H9 (cell line): ENCODE measurements at regions not wholly inside any gene's neighbourhood (a gene's known extent, or its start where the extent isn't known, plus 50 kb on each side); places are given as distances from the start of the nearest gene placed in this dataset.

ENCODE experiments used
- DNase-seq: peaks from one replicate; pipeline ENCODE4 v3.0.0-alpha.2; 2017
- H2AFZ ChIP-seq: one replicate; pipeline ENCODE4 v1.6.1; 2013; ENCODE audit warnings: mild to moderate bottlenecking, low read length, control low read depth, moderate library complexity
- H2AK5ac ChIP-seq: 2 replicates; pipeline ENCODE4 v1.6.1; 2013; ENCODE audit warnings: low read length, control low read depth, mixed read lengths; ENCODE audit not compliant: insufficient read length
- H2BK120ac ChIP-seq: one replicate; pipeline ENCODE4 v1.6.1; 2013; ENCODE audit warnings: low read depth, mild to moderate bottlenecking, low read length, control low read depth, inconsistent platforms; ENCODE audit not compliant: poor library complexity, severe bottlenecking
- H2BK12ac ChIP-seq: 2 replicates; pipeline ENCODE4 v1.6.1; 2013; ENCODE audit warnings: low read length, control low read depth, mixed read lengths, low read depth; ENCODE audit not compliant: insufficient read length
- H2BK15ac ChIP-seq: 2 replicates; pipeline ENCODE4 v1.6.1; 2013; ENCODE audit warnings: low read depth, low read length, control low read depth
- H2BK20ac ChIP-seq: one replicate; pipeline ENCODE4 v1.6.1; 2013; ENCODE audit warnings: low read depth, mild to moderate bottlenecking, low read length, control low read depth, inconsistent platforms; ENCODE audit not compliant: poor library complexity, severe bottlenecking
- H2BK5ac ChIP-seq: 2 replicates; pipeline ENCODE4 v1.6.1; 2013; ENCODE audit warnings: low read length, control low read depth, mixed read lengths; ENCODE audit not compliant: insufficient read length
- H3K14ac ChIP-seq: 2 replicates; pipeline ENCODE4 v1.6.1; 2013; ENCODE audit warnings: low read length, control low read depth; ENCODE audit not compliant: insufficient read depth
- H3K18ac ChIP-seq: 2 replicates; pipeline ENCODE4 v1.6.1; 2013; ENCODE audit warnings: low read depth, mild to moderate bottlenecking, mixed read lengths, low read length, control low read depth; ENCODE audit not compliant: insufficient read length
- H3K23ac ChIP-seq: 2 replicates; pipeline ENCODE4 v1.6.1; 2013; ENCODE audit warnings: low read length, control low read depth, mixed read lengths, low read depth; ENCODE audit not compliant: insufficient read length
- H3K23me2 ChIP-seq: 2 replicates; pipeline ENCODE4 v1.6.1; 2013; ENCODE audit warnings: low read depth, mild to moderate bottlenecking, mixed read lengths, low read length, control low read depth; ENCODE audit not compliant: insufficient read length, poor library complexity, severe bottlenecking
- H3K27ac ChIP-seq: 2 replicates; pipeline ENCODE4 v1.5.1; 2013; ENCODE audit warnings: low read length, control low read depth, mixed read lengths, low read depth; ENCODE audit not compliant: insufficient read length
- H3K27me3 ChIP-seq: 2 replicates; pipeline ENCODE4 v1.6.1; 2013; ENCODE audit warnings: low read length, control low read depth, inconsistent platforms; ENCODE audit not compliant: insufficient read depth
- H3K4ac ChIP-seq: 2 replicates; pipeline ENCODE4 v1.6.1; 2013; ENCODE audit warnings: low read depth, mild to moderate bottlenecking, control low read depth, inconsistent platforms, low read length, moderate library complexity
- H3K4me1 ChIP-seq: 2 replicates; pipeline ENCODE4 v1.6.1; 2013; ENCODE audit warnings: low read length, control low read depth, inconsistent platforms; ENCODE audit not compliant: insufficient read depth
- H3K4me2 ChIP-seq: 2 replicates; pipeline ENCODE4 v1.6.1; 2013; ENCODE audit warnings: low read length, control low read depth, mixed read lengths; ENCODE audit not compliant: insufficient read length, insufficient read depth
- H3K56ac ChIP-seq: 2 replicates; pipeline ENCODE4 v1.6.1; 2013; ENCODE audit warnings: low read depth, mild to moderate bottlenecking, mixed read lengths, low read length, control low read depth; ENCODE audit not compliant: insufficient read length
- H3K79me1 ChIP-seq: 2 replicates; pipeline ENCODE4 v1.6.1; 2013; ENCODE audit warnings: low read depth, mild to moderate bottlenecking, moderate library complexity, low read length, control low read depth, inconsistent platforms; ENCODE audit not compliant: insufficient read depth, poor library complexity, severe bottlenecking
- H3K79me2 ChIP-seq: 2 replicates; pipeline ENCODE4 v1.6.1; 2013; ENCODE audit warnings: low read length, control low read depth, inconsistent platforms; ENCODE audit not compliant: insufficient read depth
- H3K9ac ChIP-seq: 2 replicates; pipeline ENCODE4 v1.6.1; 2013; ENCODE audit warnings: low read length, control low read depth, mixed read lengths; ENCODE audit not compliant: insufficient read length; ENCODE audit errors: extremely low read depth
- H3K9me3 ChIP-seq: one replicate; pipeline ENCODE4 v1.6.1; 2013; ENCODE audit warnings: low read depth, low read length, inconsistent platforms; ENCODE audit not compliant: control insufficient read depth
- H3T11ph ChIP-seq: one replicate; pipeline ENCODE4 v1.6.1; 2013; ENCODE audit warnings: mild to moderate bottlenecking, low read length, control low read depth, inconsistent platforms
- H4K20me1 ChIP-seq: one replicate; pipeline ENCODE4 v1.6.1; 2013; ENCODE audit not compliant: control insufficient read depth, insufficient read length, insufficient read depth
- H4K5ac ChIP-seq: 2 replicates; pipeline ENCODE4 v1.6.1; 2013; ENCODE audit warnings: low read depth, mild to moderate bottlenecking, mixed read lengths, low read length, control low read depth; ENCODE audit not compliant: insufficient read length
- H4K8ac ChIP-seq: replicated peaks from 2 replicates; pipeline ENCODE4 v1.6.1; 2013; ENCODE audit warnings: low read length, control low read depth, mixed read lengths, low read depth; ENCODE audit not compliant: insufficient read length
- H4K91ac ChIP-seq: 2 replicates; pipeline ENCODE4 v1.6.1; 2013; ENCODE audit warnings: low read depth, mild to moderate bottlenecking, moderate library complexity, mixed read lengths, low read length, control low read depth; ENCODE audit not compliant: insufficient read length
- H3K27ac Mint-ChIP-seq, 3 experiments: 2 replicates in 2 of 3; 3 replicates in 1 of 3; pipeline ENCODE4 v1.8.0; 2020 to 2021; ENCODE audit warnings: mixed read lengths in 3 of 3, mild to moderate bottlenecking in 1 of 3, moderate library complexity in 1 of 3
- H3K27me3 Mint-ChIP-seq: 2 replicates; pipeline ENCODE4 v1.8.0; 2021; ENCODE audit warnings: low read depth, mild to moderate bottlenecking, moderate library complexity, mixed read lengths
- H3K36me3 Mint-ChIP-seq, 3 experiments: 2 replicates in 2 of 3; 3 replicates in 1 of 3; pipeline ENCODE4 v1.8.0; 2020 to 2021; ENCODE audit warnings: low read depth in 3 of 3, mixed read lengths in 3 of 3; ENCODE audit not compliant: insufficient read depth in 1 of 3
- H3K4me1 Mint-ChIP-seq, 2 experiments: 2 replicates each; pipeline ENCODE4 v1.8.0; 2020; ENCODE audit warnings: mixed read lengths in 2 of 2
- H3K4me3 Mint-ChIP-seq, 2 experiments: 2 replicates in 1 of 2; 3 replicates in 1 of 2; pipeline ENCODE4 v1.8.0; 2020 to 2021; ENCODE audit warnings: mild to moderate bottlenecking in 2 of 2, mixed read lengths in 2 of 2, moderate library complexity in 1 of 2
- H3K9me3 Mint-ChIP-seq, 2 experiments: 2 replicates in 1 of 2; 3 replicates in 1 of 2; pipeline ENCODE4 v1.8.0; 2020; ENCODE audit warnings: mild to moderate bottlenecking in 2 of 2, mixed read lengths in 2 of 2, moderate library complexity in 1 of 2
- CTCF ChIP-seq: fragments of 200-600 bp; sonication (generic); conservative IDR thresholded peaks from 3 replicates; pipeline ENCODE4 v1.8.0; 2021; ENCODE audit warnings: antibody characterized with exemption, mild to moderate bottlenecking
- WGBS: extraction: QIAGEN DNeasy Blood & Tissue Kit; methylation state at CpG from one replicate; pipeline ENCODE4 v1.1.7; 2013; ENCODE audit warnings: missing lambda C conversion rate, low lambda C conversion rate, mixed read lengths; ENCODE audit not compliant: insufficient read length; ENCODE audit errors: extremely low coverage; 5-methylcytosine and 5-hydroxymethylcytosine counted together

- H3K36me3 Mint-ChIP-seq: no peaks in the 10 kb centered on the region
- TF ChIP-seq CTCF: no peak
- no peaks in the 10 kb centered on the region for H3K79me2 ChIP-seq
- H3K4me1 ChIP-seq: no peaks in the 10 kb centered on the region
- no peak overlapping the region for H3K9ac ChIP-seq
- no peaks in the 10 kb centered on the region; a peak in 1 of 5 replicates for H3K9me3 Mint-ChIP-seq
- H2BK15ac ChIP-seq: no peak overlapping the region
- H3K14ac ChIP-seq: no peak overlapping the region
- H2BK120ac ChIP-seq: no peak overlapping the region
- no peak overlapping the region for H3K18ac ChIP-seq
- no peak for DNase-seq
- H3K23ac ChIP-seq: no peak overlapping the region
- H4K5ac ChIP-seq: no peak overlapping the region
- H4K20me1 ChIP-seq: no peaks in the 10 kb centered on the region
- no peak overlapping the region for H3K4ac ChIP-seq
- no peaks in the 10 kb centered on the region for H3K79me1 ChIP-seq
- no peaks in the 10 kb centered on the region for H3K27me3 ChIP-seq
- H2BK12ac ChIP-seq: no peak overlapping the region
- H3K56ac ChIP-seq: no peak overlapping the region
- H3K9me3 ChIP-seq: no peaks in the 10 kb centered on the region
- no peak overlapping the region for H2AK5ac ChIP-seq
- no peak overlapping the region for H2BK5ac ChIP-seq
- WGBS: no CpG with 5 or more reads among the region's 4 CpGs
- H3K23me2 ChIP-seq: no peaks in the 10 kb centered on the region
- H3K27me3 Mint-ChIP-seq: no peaks in the 10 kb centered on the region
- H2AFZ ChIP-seq: no peak overlapping the region
- no peak overlapping the region for H4K8ac ChIP-seq
- no peaks in the 10 kb centered on the region for H3K4me1 Mint-ChIP-seq
- H3K4me2 ChIP-seq: no peak overlapping the region
- H3K27ac Mint-ChIP-seq: no peak overlapping the region
- H3K4me3 Mint-ChIP-seq: no peak overlapping the region
- H2BK20ac ChIP-seq: no peak overlapping the region
- no peak overlapping the region for H3T11ph ChIP-seq
- H3K27ac ChIP-seq: no peak overlapping the region
- no peak overlapping the region for H4K91ac ChIP-seq
These were observed 631.5 kb upstream of the TLE4 start for GRCh38 chr9:78940121-78940855.
